GM19372 (cell line): ENCODE measurements at regions not wholly inside any gene's neighbourhood (a gene's known extent, or its start where the extent isn't known, plus 50 kb on each side); places are given as distances from the start of the nearest gene placed in this dataset.

Experiments used
- ATAC-seq: cut with Tn5 transposase; IDR thresholded peaks from one replicate; pipeline ENCODE4 v1.9.1; 2021; ENCODE audit warnings: mild to moderate bottlenecking, low read depth, moderate library complexity; ENCODE audit not compliant: unreplicated experiment

DNA sequence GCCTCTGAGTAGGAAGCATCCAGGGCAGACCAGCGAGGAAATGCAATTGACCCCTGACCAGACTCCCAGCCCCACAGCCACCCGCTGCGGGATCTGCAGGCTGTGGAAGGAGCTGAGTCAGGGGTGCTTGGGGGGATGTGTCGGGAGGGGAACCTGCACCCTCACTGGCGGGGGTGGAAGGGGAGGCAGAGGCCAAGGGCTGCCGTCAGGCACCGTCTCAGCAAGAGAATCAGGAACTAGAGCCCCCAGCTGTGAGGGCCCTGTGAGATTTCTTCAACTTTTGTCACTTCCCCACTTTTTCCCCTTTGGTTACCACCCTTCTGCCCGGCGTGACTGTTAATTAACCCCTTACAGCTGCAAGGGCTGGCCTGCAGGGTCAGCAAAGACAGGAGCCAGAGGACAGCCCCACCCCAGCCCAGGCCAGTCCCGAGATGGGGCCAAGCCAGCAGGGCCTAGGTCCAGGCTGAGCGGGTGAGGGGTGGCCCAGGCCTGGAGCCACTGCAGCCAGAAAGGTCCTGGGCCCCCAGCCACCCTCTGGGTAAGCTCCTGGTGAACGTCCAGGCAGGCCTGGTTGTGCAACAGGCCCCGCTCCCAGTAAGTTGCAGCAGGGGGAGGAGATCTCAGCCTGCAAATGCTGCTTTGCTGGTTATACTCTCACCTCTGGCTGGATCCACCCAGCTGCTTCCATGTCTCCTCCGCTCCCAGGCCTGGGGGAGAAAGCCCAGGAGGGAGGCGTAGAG is 147.0 kb upstream of the ID2 start:
- no peak for ATAC-seq

DNA sequence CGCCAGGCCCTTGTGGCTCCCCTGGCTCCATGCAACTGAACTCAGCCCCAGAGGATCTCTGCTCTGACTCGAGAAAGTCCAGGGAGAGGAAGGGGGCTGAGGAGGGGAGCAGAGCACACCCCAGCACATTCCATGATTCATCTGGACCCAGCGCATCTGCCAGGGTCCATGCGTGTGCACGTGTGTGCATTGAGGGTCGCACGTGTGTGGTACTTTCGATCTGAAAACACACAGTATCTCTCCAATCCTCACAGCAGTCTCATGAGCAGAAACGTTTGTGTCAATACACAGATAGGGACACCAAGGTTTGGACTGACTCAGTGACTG is 146.4 kb upstream of the ID2 start:
- ATAC-seq: no peak

DNA sequence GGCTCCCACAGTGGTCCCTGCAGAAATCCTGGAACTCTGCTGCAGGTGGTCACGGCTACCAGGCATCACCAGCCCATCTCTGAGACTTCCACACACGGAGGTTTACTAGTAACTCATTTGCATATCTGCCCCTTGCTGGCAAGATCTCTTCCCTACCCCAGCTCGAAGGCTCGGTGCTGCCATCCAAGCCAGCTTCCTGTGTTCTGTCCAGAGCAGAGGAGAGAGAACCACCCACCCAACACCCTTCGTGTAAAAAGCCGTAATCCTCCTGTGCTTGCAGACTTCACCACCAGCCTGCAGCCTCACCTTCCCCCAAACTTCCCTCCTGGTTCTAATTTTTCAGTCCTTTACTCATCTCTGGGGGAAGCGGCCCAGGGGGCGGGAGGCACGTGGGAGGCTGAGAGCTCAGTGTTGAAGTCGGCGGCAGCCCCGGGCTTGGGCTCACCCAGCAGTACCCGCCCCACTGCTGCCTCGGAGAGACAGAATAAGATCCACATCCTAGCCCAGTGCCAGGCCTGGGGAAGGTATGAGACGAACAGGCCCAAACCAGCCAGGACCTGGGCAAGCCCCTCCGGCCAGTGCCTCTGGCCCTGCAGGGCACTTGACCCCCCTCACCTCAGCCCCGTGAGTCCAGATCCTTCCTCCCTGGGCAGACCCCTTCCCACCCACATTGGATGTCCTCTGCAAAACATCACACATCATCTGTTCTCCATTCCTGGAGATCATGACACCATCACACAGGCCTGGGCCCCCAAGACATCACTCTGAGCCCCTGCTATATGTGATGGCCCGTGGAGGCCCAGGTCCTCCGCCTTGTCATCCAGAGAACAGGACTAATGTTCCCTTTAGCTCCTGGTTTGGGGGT is 145.8 kb upstream of the ID2 start:
- ATAC-seq: no peak

DNA sequence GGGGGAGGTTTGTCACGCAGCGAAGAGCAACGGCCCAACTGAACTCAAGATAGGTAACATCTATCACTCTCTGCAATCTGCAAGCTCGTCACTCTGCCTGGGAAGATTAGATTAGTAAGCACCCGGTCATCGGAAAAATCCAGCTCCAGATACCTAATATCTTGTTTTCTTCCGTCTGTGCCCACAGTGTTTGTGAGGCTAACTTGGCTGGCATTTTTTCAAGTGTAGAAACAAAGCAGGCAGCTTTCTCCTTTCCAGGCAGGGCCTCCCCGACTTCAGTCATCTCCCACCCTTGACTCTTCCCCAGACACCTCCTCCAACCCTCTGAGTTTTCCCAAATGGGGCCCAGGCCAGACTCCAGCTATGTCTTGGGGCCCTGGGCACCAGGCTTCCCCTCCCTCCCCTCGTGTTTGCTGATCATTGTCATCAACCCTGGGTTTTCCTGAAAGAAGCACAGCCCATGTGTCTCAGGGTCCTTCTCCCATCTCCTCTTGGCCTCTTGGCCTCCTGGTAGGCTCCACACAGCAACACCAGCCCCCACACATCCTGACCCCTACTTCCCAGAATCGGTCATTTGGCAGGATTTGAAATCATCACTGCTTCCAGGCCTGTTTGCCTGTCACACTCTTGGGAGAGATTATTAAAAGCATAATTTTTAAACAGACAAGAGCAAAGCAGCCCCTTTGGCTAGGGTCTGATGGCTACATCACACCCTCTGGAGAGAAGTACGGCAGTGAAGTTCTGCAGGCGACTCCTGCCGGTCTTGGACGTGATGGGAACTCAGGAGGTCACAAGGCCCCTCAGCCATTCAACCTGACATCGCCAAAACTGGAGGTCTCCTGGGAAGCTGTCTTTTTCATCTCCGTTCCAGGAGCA is 144.9 kb upstream of the ID2 start:
- no peak for ATAC-seq

- ATAC-seq: no peak
These were observed 144.2 kb upstream of the ID2 start for GRCh38 chr2:8537562-8538155.

DNA sequence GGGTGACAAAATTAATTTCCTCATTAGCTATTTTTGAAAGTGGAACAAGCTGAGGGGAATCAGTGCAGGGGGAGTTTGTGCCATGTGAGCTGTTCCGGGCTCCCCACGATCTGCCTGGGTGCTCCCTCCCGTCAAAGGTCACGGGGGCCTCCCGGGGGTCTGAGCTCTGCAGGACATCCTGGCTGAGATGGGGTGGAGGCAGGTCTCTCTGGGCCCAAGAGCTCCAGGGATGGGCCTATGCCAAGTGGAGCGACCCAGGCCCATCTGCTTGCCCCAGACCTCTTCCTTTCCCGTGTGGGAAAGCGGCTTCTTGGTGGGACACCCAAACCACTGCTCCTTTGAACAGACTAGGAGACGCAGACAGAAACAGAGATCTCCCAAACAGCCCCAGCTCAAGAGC is 143.3 kb upstream of the ID2 start:
- no peak for ATAC-seq

DNA sequence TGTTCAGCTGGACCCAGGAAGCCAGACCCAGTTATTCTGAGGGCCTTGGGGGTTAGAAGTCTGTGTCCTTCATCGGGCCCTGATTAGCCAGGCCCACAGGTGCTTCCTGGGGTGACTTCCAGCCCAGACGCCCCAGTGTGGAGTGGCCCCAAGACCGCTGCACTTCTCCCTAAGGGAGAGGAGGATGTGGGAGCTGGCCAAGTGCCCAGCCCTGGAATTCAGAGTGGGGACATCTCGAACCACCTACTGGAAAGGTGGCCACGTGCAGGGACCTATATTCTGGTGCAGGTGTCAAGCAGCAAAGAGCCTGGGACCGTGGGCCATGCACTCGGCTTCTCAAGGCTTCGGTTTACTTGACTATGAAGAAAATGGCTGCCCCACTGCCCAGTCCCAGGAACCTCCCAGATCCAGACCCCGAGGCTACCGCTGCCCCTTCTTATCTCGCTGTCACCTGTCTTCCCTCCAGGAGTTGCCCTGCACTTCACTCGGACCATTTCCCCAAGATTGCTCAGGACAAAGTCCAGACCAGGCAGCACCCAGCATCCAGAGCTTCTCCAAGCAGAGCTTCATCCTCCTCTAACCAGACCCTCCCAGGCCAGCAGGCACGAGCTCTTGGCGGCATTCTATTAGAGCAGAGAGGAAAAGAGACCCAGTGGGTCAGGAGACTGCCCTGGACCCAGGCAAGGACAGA is 142.8 kb upstream of the ID2 start:
- no peak for ATAC-seq

GRCh38 chr2:8539743-8540551 is 141.9 kb upstream of the ID2 start:
- no peak for ATAC-seq

GRCh38 chr2:8540552-8541055 is 141.3 kb upstream of the ID2 start:
- ATAC-seq: no peak

DNA sequence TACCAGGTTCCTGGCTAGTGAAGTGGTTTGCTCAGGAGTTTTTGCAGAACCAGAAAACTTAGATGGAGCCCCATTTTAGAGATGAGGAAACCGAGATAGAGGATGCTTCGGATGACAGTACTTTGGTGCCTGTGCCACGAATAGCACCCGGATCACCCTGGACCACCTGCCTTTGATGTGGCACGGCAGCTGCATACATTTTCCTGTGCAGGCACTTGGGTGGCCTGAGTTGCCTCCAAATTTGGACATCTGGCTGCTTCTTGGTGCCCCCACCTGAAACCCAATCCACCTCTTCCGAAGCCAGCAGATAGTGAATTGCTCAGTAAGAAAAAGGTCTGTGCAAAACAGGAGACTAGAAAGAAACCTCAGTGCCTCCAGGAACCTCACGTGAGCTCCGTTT is 140.6 kb upstream of the ID2 start:
- ATAC-seq: no peak

- no peak for ATAC-seq
These were observed 140.2 kb upstream of the ID2 start for GRCh38 chr2:8541636-8542035.

- no peak for ATAC-seq
These were observed 139.3 kb upstream of the ID2 start for GRCh38 chr2:8542381-8543059.

- peak; percentile 12 for ATAC-seq
These were observed 138.8 kb upstream of the ID2 start for GRCh38 chr2:8543060-8543382.

DNA sequence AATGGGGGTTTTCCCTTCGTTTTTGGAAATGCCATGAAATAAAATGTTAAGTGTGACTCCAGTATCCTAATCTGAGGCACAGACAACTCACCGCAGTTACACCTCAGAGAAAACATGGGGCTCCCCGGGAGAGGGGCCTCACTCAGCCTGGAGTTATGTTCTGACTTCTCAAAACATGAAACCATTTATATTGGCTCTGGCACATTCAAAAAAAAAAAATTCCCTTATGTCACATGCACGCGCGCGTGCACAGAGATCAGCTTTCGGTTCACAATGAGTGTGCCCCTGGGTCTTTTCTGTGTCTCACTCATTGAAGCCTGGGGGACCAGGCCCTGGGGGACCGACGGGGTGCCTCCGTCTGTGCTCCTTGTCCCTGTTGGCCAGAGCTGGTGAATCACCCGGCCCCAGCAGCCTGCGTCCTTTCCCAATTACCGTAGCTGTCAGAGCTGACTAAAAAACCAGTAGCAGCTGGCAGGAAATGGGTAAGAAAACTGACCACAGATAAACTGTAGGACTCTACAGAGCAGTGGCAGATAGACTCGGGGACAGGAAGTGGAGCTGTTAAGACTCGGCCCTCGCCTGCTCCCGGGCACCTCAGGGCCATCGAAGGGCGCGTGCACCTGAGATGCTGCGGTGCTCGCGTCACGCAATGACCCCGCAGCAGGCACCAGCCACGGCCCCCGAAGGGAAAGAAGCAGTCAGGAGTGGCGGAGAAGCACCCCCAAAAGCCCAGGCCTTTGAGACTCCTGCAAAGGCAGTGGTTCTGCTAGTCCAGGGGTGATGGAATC is 138.3 kb upstream of the ID2 start:
- ATAC-seq: peak; percentile 70

GRCh38 chr2:8544171-8544785 is 137.6 kb upstream of the ID2 start:
- ATAC-seq: no peak

GRCh38 chr2:8544786-8545694 is 136.8 kb upstream of the ID2 start:
- ATAC-seq: peak; percentile 52
